ENCODE measurements at regions not wholly inside any gene's neighbourhood (a gene's known extent, or its start where the extent isn't known, plus 50 kb on each side); places are given as distances from the start of the nearest gene placed in this dataset.

GRCh38 chr5:156042726-156043125, 284.2 kb upstream of the SGCD start:
- TF ChIP-seq CTCF (IDR thresholded peaks at IDR 0.05; ENCODE audit: insufficient read depth, low read depth, low read length): no peak
- TF ChIP-seq EZH2 (IDR thresholded peaks at IDR 0.05; ENCODE audit: insufficient read depth, low read length): no peak

Measured in astrocyte (in vitro differentiated cells and primary cell).